Stomach (tissue), 8 donors: ENCODE measurements at regions not wholly inside any gene's neighbourhood (a gene's known extent, or its start where the extent isn't known, plus 50 kb on each side); places are given as distances from the start of the nearest gene placed in this dataset.

Source experiments
- DNase-seq, 2 donors: peaks; one replicate each; pipeline versions ENCODE4 v3.0.0 to v3.0.0-alpha.2; 2013 to 2019
- H3K27ac ChIP-seq, 5 donors: fragments of 200-600 bp in 4 of 5; sonication (generic) in 4 of 5; one replicate each; pipeline ENCODE4 v1.5.1; 2013 to 2019; ENCODE audit warnings: mild to moderate bottlenecking in 1 of 5, moderate library complexity in 1 of 5
- H3K27me3 ChIP-seq, 3 donors: fragments of 200-600 bp; sonication (generic); one replicate each; pipeline ENCODE4 v1.5.1; 2017 to 2019; ENCODE audit warnings: mixed run types in 1 of 3
- H3K36me3 ChIP-seq, 4 donors: fragments of 200-600 bp; sonication (generic); 1 replicate in 3 of 4; 2 replicates in 1 of 4; pipeline ENCODE4 v1.5.1; 2016 to 2019
- H3K4me1 ChIP-seq, 4 donors: fragments of 200-600 bp; sonication (generic); one replicate each; pipeline ENCODE4 v1.5.1; 2016 to 2019
- H3K4me3 ChIP-seq, 4 donors: fragments of 200-600 bp; sonication (generic) in 3 of 4; one replicate each; pipeline ENCODE4 v1.5.1; 2016 to 2019; ENCODE audit warnings: mild to moderate bottlenecking in 1 of 4
- H3K9me3 ChIP-seq, 4 donors: fragments of 200-600 bp; sonication (generic); one replicate each; pipeline ENCODE4 v1.5.1; 2016 to 2019
- CTCF ChIP-seq, 7 experiments: fragments of 450-650 bp in 4 of 7; fragments of 200-600 bp in 3 of 7; sonication (generic) in 3 of 7; IDR thresholded peaks; one replicate each; pipeline ENCODE4 v1.5.1; 2016 to 2019; ENCODE audit warnings: antibody characterized with exemption in 7 of 7, control low read depth in 2 of 7, mild to moderate bottlenecking in 1 of 7
- EP300 ChIP-seq: sonication (generic); formaldehyde crosslinking; IDR thresholded peaks from one replicate; pipeline ENCODE4 v1.6.1; 2017; ENCODE audit warnings: antibody characterized with exemption
- POLR2A ChIP-seq, 4 donors: fragments of 450-650 bp; IDR thresholded peaks; one replicate each; pipeline ENCODE4 v1.6.1; 2016; ENCODE audit warnings: antibody characterized with exemption in 4 of 4, control low read depth in 2 of 4, mild to moderate bottlenecking in 1 of 4, moderate library complexity in 1 of 4
- POLR2AphosphoS5 ChIP-seq, 3 donors: sonication (generic); formaldehyde crosslinking; IDR thresholded peaks; one replicate each; pipeline ENCODE4 v1.6.1; 2016; ENCODE audit warnings: antibody characterized with exemption in 3 of 3
- WGBS, 5 donors: extraction: QIAGEN DNeasy Blood & Tissue Kit in 3 of 5; methylation state at CpG; one replicate each; pipeline versions ENCODE4 v1.1.5 to v1.1.7; 2013 to 2018; 5-methylcytosine and 5-hydroxymethylcytosine counted together
- intact Hi-C: fragments of 100-400 bp; cut with DNase I; formaldehyde crosslinking; loops from one replicate; pipeline ENCODE4 v1.15.1; 2023; ENCODE audit warnings: low total_unique reads
- donor health status: healthy with polysubstance abuse.
- donor health status: Bipolar disorder and iron deficiency.
- donor health status: healthy.

GRCh38 chr9:105858877-105859276, 164.5 kb downstream of the TMEM38B start:
- intact Hi-C loops: no loop called here
- H3K4me3 ChIP-seq: no peak overlapping the region

GRCh38 chr9:105859428-105860091, 165.2 kb downstream of the TMEM38B start:
- Histone ChIP-seq H3K9me3 (no peaks in the 10 kb centered on the region), H3K4me3 (no peak overlapping the region), H3K27me3 (no peaks in the 10 kb centered on the region), H3K4me1 (no peaks in the 10 kb centered on the region), H3K36me3 (no peaks in the 10 kb centered on the region), H3K27ac (peak overlapping the region in 1 of 5 donors; percentile 57)
- DNase-seq: no peak
- TF ChIP-seq POLR2AphosphoS5 (IDR thresholded peaks at IDR 0.05) (no peak), EP300 (no peak), CTCF (IDR thresholded peaks at IDR 0.05) (no peak), POLR2A (IDR thresholded peaks at IDR 0.05) (no peak)
- intact Hi-C loops: no loop called here

More at GRCh38 chr9:105858877-105859276, 164.5 kb downstream of the TMEM38B start:
- no peaks in the 10 kb centered on the region for H3K9me3 ChIP-seq
- H3K4me1 ChIP-seq: no peaks in the 10 kb centered on the region
- TF ChIP-seq CTCF (IDR thresholded peaks at IDR 0.05): no peak
- no peak for TF ChIP-seq POLR2A (IDR thresholded peaks at IDR 0.05)
- no peak for TF ChIP-seq EP300
- no peak for TF ChIP-seq POLR2AphosphoS5 (IDR thresholded peaks at IDR 0.05)
- no peaks in the 10 kb centered on the region for H3K27me3 ChIP-seq
- DNase-seq: no peak
- no peak overlapping the region for H3K27ac ChIP-seq
- H3K36me3 ChIP-seq: no peaks in the 10 kb centered on the region

GRCh38 chr9:105860516-105860915, 166.2 kb downstream of the TMEM38B start:
- Histone ChIP-seq H3K27me3 (no peaks in the 10 kb centered on the region), H3K27ac (no peak overlapping the region), H3K9me3 (no peaks in the 10 kb centered on the region), H3K36me3 (no peaks in the 10 kb centered on the region), H3K4me3 (no peak overlapping the region), H3K4me1 (no peaks in the 10 kb centered on the region)
- intact Hi-C loops: no loop called here
- TF ChIP-seq POLR2A (IDR thresholded peaks at IDR 0.05) (no peak), EP300 (no peak), CTCF (IDR thresholded peaks at IDR 0.05) (no peak), POLR2AphosphoS5 (IDR thresholded peaks at IDR 0.05) (no peak)
- DNase-seq: no peak
- 74 to 89% (median 79%) methylated on average over 2 of the region's 2 CpGs for WGBS, 5 donors

GRCh38 chr9:105861972-105862371, 167.6 kb downstream of the TMEM38B start:
- Histone ChIP-seq H3K4me3 (no peak overlapping the region), H3K36me3 (no peaks in the 10 kb centered on the region), H3K27ac (no peak overlapping the region), H3K4me1 (no peaks in the 10 kb centered on the region), H3K9me3 (no peaks in the 10 kb centered on the region), H3K27me3 (no peaks in the 10 kb centered on the region)
- no peak for DNase-seq
- WGBS, 5 donors: 34 to 59% (median 36%) methylated on average over 2 of the region's 2 CpGs
- intact Hi-C loops: no loop called here
- no peak for TF ChIP-seq POLR2A (IDR thresholded peaks at IDR 0.05)
- no peak for TF ChIP-seq CTCF (IDR thresholded peaks at IDR 0.05)
- TF ChIP-seq POLR2AphosphoS5 (IDR thresholded peaks at IDR 0.05): no peak
- TF ChIP-seq EP300: no peak
